KMS-11 (cell line): ENCODE measurements at regions not wholly inside any gene's neighbourhood (a gene's known extent, or its start where the extent isn't known, plus 50 kb on each side); places are given as distances from the start of the nearest gene placed in this dataset.
"Not testable (repeated sequence)": the region's sequence is repeated elsewhere in the genome, so short reads cannot be mapped to it uniquely, and the experiment has no call there.

ENCODE experiments used
- H2AFZ ChIP-seq: fragments of 200-600 bp; sonication (generic); 2 replicates; pipeline ENCODE4 v1.6.1; 2016; ENCODE audit warnings: antibody characterized with exemption, mixed run types, low read depth
- H3K27ac ChIP-seq: fragments of 200-600 bp; sonication (generic); 2 replicates; pipeline ENCODE4 v1.6.1; 2016; ENCODE audit warnings: mild to moderate bottlenecking, mixed run types
- H3K27me3 ChIP-seq: fragments of 200-600 bp; sonication (generic); 2 replicates; pipeline ENCODE4 v1.6.1; 2017; ENCODE audit warnings: mild to moderate bottlenecking, low read depth, mixed run types, moderate library complexity; ENCODE audit not compliant: insufficient read depth
- H3K36me3 ChIP-seq: fragments of 200-600 bp; sonication (generic); 2 replicates; pipeline ENCODE4 v1.6.1; 2017; ENCODE audit warnings: mild to moderate bottlenecking, mixed run types; ENCODE audit not compliant: insufficient read depth
- H3K4me1 ChIP-seq: fragments of 200-600 bp; sonication (generic); 2 replicates; pipeline ENCODE4 v1.6.1; 2016; ENCODE audit warnings: mild to moderate bottlenecking, low read depth, mixed run types; ENCODE audit not compliant: poor library complexity, severe bottlenecking
- H3K4me2 ChIP-seq: fragments of 200-600 bp; sonication (generic); 2 replicates; pipeline ENCODE4 v1.7.0; 2016; ENCODE audit warnings: mild to moderate bottlenecking, mixed run types
- H3K4me3 ChIP-seq: fragments of 200-600 bp; sonication (generic); IDR thresholded peaks from 2 replicates; pipeline ENCODE4 v1.6.1; 2017; ENCODE audit warnings: low read depth, low read length, mixed read lengths; ENCODE audit not compliant: insufficient read depth
- H3K79me2 ChIP-seq: fragments of 200-600 bp; sonication (generic); 2 replicates; pipeline ENCODE4 v1.6.1; 2016; ENCODE audit warnings: low read depth, mixed run types; ENCODE audit not compliant: insufficient read depth
- H3K9ac ChIP-seq: fragments of 200-600 bp; sonication (generic); 2 replicates; pipeline ENCODE4 v1.6.1; 2016; ENCODE audit warnings: mild to moderate bottlenecking, mixed run types
- H4K20me1 ChIP-seq: fragments of 200-600 bp; sonication (generic); 2 replicates; pipeline ENCODE4 v1.6.1; 2016; ENCODE audit warnings: mild to moderate bottlenecking, mixed run types; ENCODE audit not compliant: insufficient read depth
- CTCF ChIP-seq: fragments of 200-600 bp; sonication (generic); conservative IDR thresholded peaks from 2 replicates; pipeline ENCODE4 v1.6.1; 2017; ENCODE audit warnings: low read depth, mild to moderate bottlenecking, antibody characterized with exemption, low read length, moderate library complexity, mixed read lengths

- Histone ChIP-seq H3K27ac (no peak overlapping the region), H3K4me3 (no peak overlapping the region), H4K20me1 (no peaks in the 10 kb centered on the region), H3K4me1 (no peaks in the 10 kb centered on the region), H3K36me3 (no peaks in the 10 kb centered on the region), H3K79me2 (no peaks in the 10 kb centered on the region), H3K27me3 (no peaks in the 10 kb centered on the region), H3K4me2 (no peak overlapping the region), H2AFZ (no peak overlapping the region), H3K9ac (no peak overlapping the region)
- TF ChIP-seq CTCF, result no peak
Observed at GRCh38 chr2:102871707-102872106, 109.9 kb downstream of the TMEM182 start.

DNA sequence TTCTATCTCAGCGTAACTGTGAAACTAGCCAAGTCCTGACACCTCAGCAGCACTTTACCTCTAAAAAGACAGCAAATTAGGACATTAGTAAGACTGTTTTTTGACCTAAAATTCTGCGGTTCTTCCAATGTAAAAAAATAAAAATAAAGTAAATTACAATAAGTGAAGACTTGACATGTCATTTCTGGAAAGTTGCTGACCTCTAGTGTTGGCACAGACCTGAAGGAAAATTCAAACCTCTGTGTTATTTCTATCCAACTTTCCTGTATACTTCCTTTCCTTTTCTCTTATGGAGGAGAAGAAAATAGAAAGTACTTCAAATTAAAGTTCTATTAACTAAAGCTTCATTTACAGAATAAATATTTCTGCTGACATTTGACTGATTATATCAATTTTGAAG, 110.6 kb downstream of the TMEM182 start:
- Histone ChIP-seq H3K9ac (no peak overlapping the region), H3K4me2 (no peak overlapping the region), H3K4me3 (no peak overlapping the region), H3K27me3 (no peaks in the 10 kb centered on the region), H4K20me1 (no peaks in the 10 kb centered on the region), H3K27ac (no peak overlapping the region), H3K4me1 (no peaks in the 10 kb centered on the region), H2AFZ (no peak overlapping the region), H3K79me2 (no peaks in the 10 kb centered on the region), H3K36me3 (no peaks in the 10 kb centered on the region)
- no peak for TF ChIP-seq CTCF

GRCh38 chr2:102879513-102879912, 117.7 kb downstream of the TMEM182 start:
- H3K4me3 ChIP-seq, H3K27ac ChIP-seq, H3K27me3 ChIP-seq, H3K4me2 ChIP-seq, H4K20me1 ChIP-seq, H3K9ac ChIP-seq, H2AFZ ChIP-seq, H3K79me2 ChIP-seq, H3K4me1 ChIP-seq, H3K36me3 ChIP-seq: not testable (repeated sequence)

- no peaks in the 10 kb centered on the region for H4K20me1 ChIP-seq
- no peak overlapping the region for H3K4me2 ChIP-seq
- no peaks in the 10 kb centered on the region for H3K79me2 ChIP-seq
- H3K27ac ChIP-seq, result no peak overlapping the region
- no peak overlapping the region for H3K4me3 ChIP-seq
- no peaks in the 10 kb centered on the region for H3K27me3 ChIP-seq
- no peaks in the 10 kb centered on the region for H3K4me1 ChIP-seq
- H2AFZ ChIP-seq, result no peak overlapping the region
- no peaks in the 10 kb centered on the region for H3K36me3 ChIP-seq
- H3K9ac ChIP-seq, result no peak overlapping the region
- TF ChIP-seq CTCF, result no peak
Observed at GRCh38 chr2:102880731-102881130, 118.9 kb downstream of the TMEM182 start.

DNA sequence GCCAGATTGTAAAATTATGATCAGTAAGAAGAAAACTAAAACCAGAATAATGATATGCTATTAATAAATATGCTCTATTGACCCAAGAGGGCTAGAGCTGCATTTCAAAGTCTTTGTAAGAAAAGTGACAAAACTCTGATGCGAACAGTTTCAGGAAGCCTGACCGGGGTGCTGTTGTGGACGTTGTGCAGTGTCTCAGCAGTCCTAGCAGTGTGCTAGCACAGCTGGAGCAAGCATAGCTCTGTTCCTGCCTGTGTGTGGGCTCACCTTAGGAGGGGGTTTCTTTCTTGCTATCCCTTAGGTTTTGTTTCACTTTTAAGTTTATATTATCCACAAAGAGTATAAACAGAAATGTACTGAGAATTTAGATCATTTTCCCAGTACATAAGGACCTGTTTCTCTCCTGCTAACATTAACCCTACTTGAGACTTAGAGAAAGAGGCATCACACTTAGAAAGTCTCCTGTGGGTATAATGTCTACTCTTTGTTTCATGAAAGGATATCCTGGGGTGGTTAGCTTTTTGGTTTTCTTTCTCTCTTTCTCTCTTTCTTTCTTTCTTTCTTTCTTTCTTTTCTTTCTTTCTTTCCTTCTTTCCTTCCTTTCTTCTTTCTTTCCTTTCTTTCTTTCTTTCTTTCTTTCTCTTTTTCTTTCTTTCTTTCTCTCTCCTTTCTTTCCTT, 124.5 kb downstream of the TMEM182 start:
- Histone ChIP-seq H3K79me2 (no peaks in the 10 kb centered on the region), H3K27me3 (no peaks in the 10 kb centered on the region), H3K4me1 (no peaks in the 10 kb centered on the region), H2AFZ (no peak overlapping the region), H3K9ac (no peak overlapping the region), H3K4me3 (no peak overlapping the region), H3K27ac (no peak overlapping the region), H3K36me3 (no peaks in the 10 kb centered on the region), H3K4me2 (no peak overlapping the region), H4K20me1 (no peaks in the 10 kb centered on the region)
- TF ChIP-seq CTCF, result no peak
